ENCODE measurements at regions not wholly inside any gene's neighbourhood (a gene's known extent, or its start where the extent isn't known, plus 50 kb on each side); places are given as distances from the start of the nearest gene placed in this dataset.

DNA sequence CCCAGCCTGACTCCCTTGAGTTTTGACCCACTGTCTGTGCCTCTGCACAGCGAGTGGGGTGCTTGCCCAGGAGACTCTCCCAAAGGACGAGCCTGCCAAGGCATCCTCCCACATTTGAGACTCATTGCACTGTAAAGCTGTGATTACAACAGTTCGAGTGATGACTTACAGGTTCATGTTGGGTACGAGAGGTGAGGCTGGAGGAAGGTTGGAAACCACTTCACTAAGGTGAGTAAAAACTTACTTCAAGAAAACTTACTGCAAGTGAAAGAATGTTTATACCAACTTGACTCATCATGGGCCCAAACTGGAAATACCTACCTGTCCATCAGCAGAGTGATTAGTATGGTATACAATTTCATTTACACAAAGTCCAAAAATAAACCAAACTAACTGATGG is 360.1 kb upstream of the CDH11 start (continued):
- TF ChIP-seq KIAA2018 (CRISPR knock-in tag; IDR thresholded peaks at IDR 0.05; ENCODE audit: borderline replicate concordance) (no peak), SKI (IDR thresholded peaks at IDR 0.05; ENCODE audit: partially characterized antibody) (no peak), ZNF530 (CRISPR knock-in tag; IDR thresholded peaks at IDR 0.05; ENCODE audit: low read depth) (no peak), ZNF672 (CRISPR knock-in tag; IDR thresholded peaks at IDR 0.05) (no peak), ZNF280B (CRISPR knock-in tag; IDR thresholded peaks at IDR 0.05; ENCODE audit: borderline replicate concordance) (no peak), DNMT1 (CRISPR knock-in tag; IDR thresholded peaks at IDR 0.05) (no peak)
